Endothelial cell (in vitro differentiated cells): ENCODE measurements at regions not wholly inside any gene's neighbourhood (a gene's known extent, or its start where the extent isn't known, plus 50 kb on each side); places are given as distances from the start of the nearest gene placed in this dataset.
A peak's percentile ranks its signal among the peaks of the same experiment; 100 is the strongest.
"Not testable (repeated sequence)": the region's sequence is repeated elsewhere in the genome, so short reads cannot be mapped to it uniquely, and the experiment has no call there.

Source experiments
- DNase-seq: peaks from one replicate; pipeline ENCODE4 v3.0.0; 2021; ENCODE audit warnings: low spot score
- H3K27ac Mint-ChIP-seq: one replicate; pipeline ENCODE4 v1.8.0; 2021; ENCODE audit warnings: mixed read lengths, inconsistent platforms; ENCODE audit not compliant: unreplicated experiment
- H3K27me3 Mint-ChIP-seq: one replicate; pipeline ENCODE4 v1.8.0; 2021; ENCODE audit warnings: mild to moderate bottlenecking, moderate library complexity, mixed read lengths, inconsistent platforms; ENCODE audit not compliant: unreplicated experiment
- H3K36me3 Mint-ChIP-seq: one replicate; pipeline ENCODE4 v1.8.0; 2021; ENCODE audit warnings: mild to moderate bottlenecking, low read depth, mixed read lengths, inconsistent platforms; ENCODE audit not compliant: unreplicated experiment
- H3K4me1 Mint-ChIP-seq: one replicate; pipeline ENCODE4 v1.8.0; 2021; ENCODE audit warnings: mild to moderate bottlenecking, mixed read lengths, inconsistent platforms; ENCODE audit not compliant: unreplicated experiment
- H3K4me3 Mint-ChIP-seq: one replicate; pipeline ENCODE4 v1.8.0; 2021; ENCODE audit warnings: mild to moderate bottlenecking, mixed read lengths, inconsistent platforms; ENCODE audit not compliant: unreplicated experiment
- H3K9me3 Mint-ChIP-seq: one replicate; pipeline ENCODE4 v1.8.0; 2021; ENCODE audit warnings: mixed read lengths, inconsistent platforms; ENCODE audit not compliant: unreplicated experiment
- TF ChIP-seq, protein P1 (sequence below): fragments of 200-600 bp; sonication (generic); IDR thresholded peaks from one replicate; pipeline ENCODE4 v1.5.0; 2021; ENCODE audit warnings: antibody characterized with exemption; ENCODE audit not compliant: unreplicated experiment

GRCh38 chr11:89545691-89546090 lies 54.5 kb upstream of the NOX4 start:
- no peak for DNase-seq
- no peaks in the 10 kb centered on the region for H3K9me3 Mint-ChIP-seq
- H3K4me3 Mint-ChIP-seq: no peak overlapping the region
- peaks cover 3% of the 10 kb centered on the region for H3K4me1 Mint-ChIP-seq
- no peaks in the 10 kb centered on the region for H3K36me3 Mint-ChIP-seq
- TF ChIP-seq, protein P1, sequence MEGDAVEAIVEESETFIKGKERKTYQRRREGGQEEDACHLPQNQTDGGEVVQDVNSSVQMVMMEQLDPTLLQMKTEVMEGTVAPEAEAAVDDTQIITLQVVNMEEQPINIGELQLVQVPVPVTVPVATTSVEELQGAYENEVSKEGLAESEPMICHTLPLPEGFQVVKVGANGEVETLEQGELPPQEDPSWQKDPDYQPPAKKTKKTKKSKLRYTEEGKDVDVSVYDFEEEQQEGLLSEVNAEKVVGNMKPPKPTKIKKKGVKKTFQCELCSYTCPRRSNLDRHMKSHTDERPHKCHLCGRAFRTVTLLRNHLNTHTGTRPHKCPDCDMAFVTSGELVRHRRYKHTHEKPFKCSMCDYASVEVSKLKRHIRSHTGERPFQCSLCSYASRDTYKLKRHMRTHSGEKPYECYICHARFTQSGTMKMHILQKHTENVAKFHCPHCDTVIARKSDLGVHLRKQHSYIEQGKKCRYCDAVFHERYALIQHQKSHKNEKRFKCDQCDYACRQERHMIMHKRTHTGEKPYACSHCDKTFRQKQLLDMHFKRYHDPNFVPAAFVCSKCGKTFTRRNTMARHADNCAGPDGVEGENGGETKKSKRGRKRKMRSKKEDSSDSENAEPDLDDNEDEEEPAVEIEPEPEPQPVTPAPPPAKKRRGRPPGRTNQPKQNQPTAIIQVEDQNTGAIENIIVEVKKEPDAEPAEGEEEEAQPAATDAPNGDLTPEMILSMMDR: no peak
- H3K27ac Mint-ChIP-seq: no peak overlapping the region
- H3K27me3 Mint-ChIP-seq: no peaks in the 10 kb centered on the region

DNA sequence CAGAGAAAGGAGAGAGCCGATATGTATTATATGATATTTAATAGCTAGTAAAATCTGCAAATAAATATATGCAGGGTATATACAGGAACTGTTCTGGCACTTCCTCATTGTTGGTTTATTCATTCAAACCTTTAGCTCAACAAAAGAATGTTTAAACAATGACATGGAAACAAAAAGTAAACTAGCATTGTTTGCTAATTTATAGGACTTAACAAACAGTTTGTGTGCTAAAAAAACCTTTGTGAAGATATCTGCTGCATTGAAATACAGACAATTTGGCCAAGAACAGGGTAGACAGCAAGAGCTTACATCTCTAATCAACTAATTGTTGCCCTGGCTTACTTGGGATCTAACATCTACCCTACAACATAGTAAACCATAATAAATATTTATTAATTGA lies 64.6 kb upstream of the NOX4 start:
- H3K4me3 Mint-ChIP-seq, DNase-seq, H3K9me3 Mint-ChIP-seq, H3K27me3 Mint-ChIP-seq, H3K36me3 Mint-ChIP-seq: not testable (repeated sequence)
- peaks cover 28% of the 10 kb centered on the region for H3K4me1 Mint-ChIP-seq
- H3K27ac Mint-ChIP-seq: peak overlapping the region; percentile 27

DNA sequence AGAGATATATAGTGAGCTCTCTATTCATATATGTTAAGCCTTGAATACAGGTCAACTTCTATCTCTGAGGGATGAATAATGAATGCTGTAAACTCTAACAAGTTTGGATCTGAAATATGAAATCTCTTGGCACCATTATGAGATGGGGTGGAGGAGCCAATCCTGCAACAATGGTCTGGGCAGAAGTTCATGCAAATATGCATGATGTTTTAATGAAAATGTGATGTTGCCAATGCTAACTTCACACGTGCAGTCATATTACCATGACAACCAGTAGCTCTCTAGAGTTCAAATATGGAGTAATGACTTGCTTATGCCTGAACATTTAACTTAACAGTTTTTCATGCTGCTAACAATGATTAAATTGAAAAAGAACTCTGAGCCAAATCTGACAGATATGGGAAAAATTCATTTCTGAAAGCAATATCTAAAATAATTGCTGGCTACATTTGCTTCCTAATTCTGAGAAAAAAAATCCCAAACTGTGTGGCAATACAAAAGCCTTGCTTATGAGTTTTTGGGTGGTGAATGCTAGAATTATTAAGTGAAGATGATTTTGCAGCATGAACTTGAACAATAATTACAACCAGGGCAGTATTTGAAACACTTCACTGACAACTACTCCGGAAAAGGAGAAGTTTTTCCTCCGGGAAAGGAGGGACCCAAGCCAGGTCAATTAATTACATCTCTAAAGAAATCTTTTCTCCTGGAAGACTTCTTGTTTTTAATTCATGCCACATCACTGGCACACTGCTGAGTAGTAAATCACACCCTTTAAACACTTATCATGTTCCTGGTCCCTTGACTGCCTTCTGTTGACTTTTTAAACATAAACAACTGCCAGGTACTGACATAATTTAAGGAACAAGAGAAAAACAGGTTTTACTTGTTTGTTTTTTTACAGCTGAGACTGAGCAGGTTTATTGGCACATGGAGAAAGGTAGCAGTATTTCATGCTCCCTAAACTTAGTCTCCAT lies 65.8 kb upstream of the NOX4 start:
- H3K4me3 Mint-ChIP-seq, H3K36me3 Mint-ChIP-seq, H3K27ac Mint-ChIP-seq, H3K27me3 Mint-ChIP-seq, DNase-seq, H3K9me3 Mint-ChIP-seq: not testable (repeated sequence)
- H3K4me1 Mint-ChIP-seq: peaks cover 30% of the 10 kb centered on the region

DNA sequence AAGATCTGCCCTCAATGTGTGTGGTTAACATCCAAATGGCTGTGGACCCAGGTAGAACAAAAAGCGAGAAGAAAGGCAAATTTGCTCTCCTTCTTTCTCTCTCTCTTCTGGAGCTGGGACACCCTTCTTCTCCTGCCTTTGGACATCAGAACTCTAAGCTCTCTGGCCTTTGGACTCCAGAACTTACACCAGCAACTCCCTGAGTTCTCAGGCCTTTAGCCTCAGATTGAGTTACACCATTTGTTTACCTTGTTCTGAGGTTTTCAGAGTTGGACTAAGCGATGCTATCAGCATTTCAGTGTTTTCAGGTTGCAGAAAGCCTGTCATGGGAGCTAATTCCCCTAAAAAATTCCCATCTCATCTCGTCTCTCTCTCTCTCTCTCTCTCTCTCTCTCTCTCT lies 69.4 kb upstream of the NOX4 start:
- DNase-seq, H3K4me3 Mint-ChIP-seq, H3K27me3 Mint-ChIP-seq, H3K36me3 Mint-ChIP-seq, H3K27ac Mint-ChIP-seq, H3K9me3 Mint-ChIP-seq: not testable (repeated sequence)
- peaks cover 15% of the 10 kb centered on the region for H3K4me1 Mint-ChIP-seq

- not testable (repeated sequence) for H3K4me3 Mint-ChIP-seq, DNase-seq, H3K4me1 Mint-ChIP-seq, H3K27me3 Mint-ChIP-seq, H3K9me3 Mint-ChIP-seq, H3K36me3 Mint-ChIP-seq, H3K27ac Mint-ChIP-seq
Measured at GRCh38 chr11:89562731-89563130, 71.6 kb upstream of the NOX4 start.

DNA sequence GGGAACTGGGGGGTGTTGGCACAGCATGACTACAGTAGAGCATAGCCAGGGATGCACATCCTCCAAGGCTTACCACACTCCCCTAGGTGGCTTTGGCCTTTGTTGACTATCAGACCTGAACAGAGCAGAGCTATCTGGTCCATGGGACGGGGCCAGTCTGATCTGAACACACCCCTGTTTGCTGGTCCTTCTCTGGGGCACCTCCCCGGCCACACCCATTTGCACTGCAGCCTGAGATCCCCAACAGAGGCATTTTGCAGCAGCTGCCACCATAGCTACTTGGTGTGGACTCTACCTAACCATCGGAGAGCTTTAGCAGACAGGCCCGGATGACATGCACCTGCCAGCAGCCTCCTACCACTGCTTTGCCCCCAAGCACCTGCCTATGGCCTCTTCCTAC lies 75.8 kb upstream of the NOX4 start:
- peaks cover 2% of the 10 kb centered on the region for H3K4me1 Mint-ChIP-seq
- no peaks in the 10 kb centered on the region for H3K27me3 Mint-ChIP-seq
- H3K4me3 Mint-ChIP-seq: no peak overlapping the region
- no peaks in the 10 kb centered on the region for H3K36me3 Mint-ChIP-seq
- TF ChIP-seq, protein P1: no peak
- no peak for DNase-seq
- H3K27ac Mint-ChIP-seq: no peak overlapping the region
- H3K9me3 Mint-ChIP-seq: no peaks in the 10 kb centered on the region

- not testable (repeated sequence) for H3K4me1 Mint-ChIP-seq, H3K27ac Mint-ChIP-seq, H3K9me3 Mint-ChIP-seq, DNase-seq, H3K36me3 Mint-ChIP-seq, H3K27me3 Mint-ChIP-seq, H3K4me3 Mint-ChIP-seq
Measured at GRCh38 chr11:89569387-89569786, 78.2 kb upstream of the NOX4 start.

DNA sequence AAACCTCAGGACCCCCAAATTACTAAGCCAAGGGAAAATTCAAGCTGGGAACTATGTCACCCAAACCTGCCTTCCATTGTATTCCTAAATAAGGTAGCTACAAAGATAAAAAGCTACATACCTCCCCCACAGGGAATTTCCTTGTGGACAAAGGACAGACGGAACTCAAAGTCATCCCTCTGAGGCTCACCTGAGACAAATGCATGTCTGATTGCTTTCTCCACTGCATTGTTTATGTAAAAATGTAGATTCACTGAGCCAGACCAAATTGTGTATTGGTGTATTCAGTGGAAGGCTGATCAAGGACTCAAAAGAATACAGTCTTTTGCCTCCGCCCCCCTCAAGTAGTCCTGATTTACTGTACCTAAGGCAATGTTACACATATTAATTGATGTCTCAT lies 80.5 kb upstream of the NOX4 start:
- not testable (repeated sequence) for H3K4me1 Mint-ChIP-seq, H3K27me3 Mint-ChIP-seq, H3K4me3 Mint-ChIP-seq, DNase-seq, H3K27ac Mint-ChIP-seq, H3K36me3 Mint-ChIP-seq, H3K9me3 Mint-ChIP-seq

DNA sequence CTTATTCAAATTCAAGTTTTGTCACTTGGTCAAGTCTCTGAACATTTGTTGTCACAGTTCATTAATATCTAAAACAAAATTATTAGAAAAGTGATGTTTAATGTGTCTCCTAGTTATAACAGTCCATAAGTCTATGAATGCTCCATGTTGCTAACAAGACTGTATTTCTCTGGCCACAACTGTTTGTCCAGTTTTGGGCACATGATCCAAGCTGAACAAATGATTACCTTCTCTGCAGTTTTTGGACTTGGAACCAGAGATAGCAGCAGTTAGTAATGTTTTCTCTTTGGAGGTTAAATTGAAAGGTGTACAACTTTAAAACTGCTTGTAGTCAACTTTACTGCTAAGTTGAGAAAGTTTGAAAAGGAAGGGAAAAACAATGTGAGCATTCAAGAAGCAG lies 84.7 kb upstream of the NOX4 start:
- H3K27me3 Mint-ChIP-seq, H3K4me1 Mint-ChIP-seq, H3K36me3 Mint-ChIP-seq, DNase-seq, H3K27ac Mint-ChIP-seq, H3K9me3 Mint-ChIP-seq, H3K4me3 Mint-ChIP-seq: not testable (repeated sequence)

GRCh38 chr11:89577428-89577827 lies 86.3 kb upstream of the NOX4 start:
- H3K27ac Mint-ChIP-seq, H3K27me3 Mint-ChIP-seq, DNase-seq, H3K9me3 Mint-ChIP-seq, H3K4me1 Mint-ChIP-seq, H3K4me3 Mint-ChIP-seq, H3K36me3 Mint-ChIP-seq: not testable (repeated sequence)
